Mucosa of stomach (tissue), 1 donor: ENCODE measurements at regions not wholly inside any gene's neighbourhood (a gene's known extent, or its start where the extent isn't known, plus 50 kb on each side); places are given as distances from the start of the nearest gene placed in this dataset.

Experiments
- H3K27me3 ChIP-seq: one replicate; pipeline ENCODE4 v1.7.0; 2013; ENCODE audit warnings: mild to moderate bottlenecking, low read length; ENCODE audit not compliant: control insufficient read depth, insufficient read depth
- H3K36me3 ChIP-seq: one replicate; pipeline ENCODE4 v1.7.0; 2013; ENCODE audit warnings: low read length; ENCODE audit not compliant: control insufficient read depth, insufficient read depth
- H3K4me1 ChIP-seq: one replicate; pipeline ENCODE4 v1.7.0; 2013; ENCODE audit warnings: mild to moderate bottlenecking, low read length; ENCODE audit not compliant: control insufficient read depth, insufficient read depth
- H3K4me3 ChIP-seq: one replicate; pipeline ENCODE4 v1.7.0; 2013; ENCODE audit warnings: low read length
- H3K9ac ChIP-seq: one replicate; pipeline ENCODE4 v1.7.0; 2013; ENCODE audit warnings: mild to moderate bottlenecking, low read length, moderate library complexity
- H3K9me3 ChIP-seq: one replicate; pipeline ENCODE4 v1.7.0; 2013; ENCODE audit warnings: mild to moderate bottlenecking, low read length, moderate library complexity; ENCODE audit not compliant: control insufficient read depth
- donor health status: Pancreatic carcinoma.

DNA sequence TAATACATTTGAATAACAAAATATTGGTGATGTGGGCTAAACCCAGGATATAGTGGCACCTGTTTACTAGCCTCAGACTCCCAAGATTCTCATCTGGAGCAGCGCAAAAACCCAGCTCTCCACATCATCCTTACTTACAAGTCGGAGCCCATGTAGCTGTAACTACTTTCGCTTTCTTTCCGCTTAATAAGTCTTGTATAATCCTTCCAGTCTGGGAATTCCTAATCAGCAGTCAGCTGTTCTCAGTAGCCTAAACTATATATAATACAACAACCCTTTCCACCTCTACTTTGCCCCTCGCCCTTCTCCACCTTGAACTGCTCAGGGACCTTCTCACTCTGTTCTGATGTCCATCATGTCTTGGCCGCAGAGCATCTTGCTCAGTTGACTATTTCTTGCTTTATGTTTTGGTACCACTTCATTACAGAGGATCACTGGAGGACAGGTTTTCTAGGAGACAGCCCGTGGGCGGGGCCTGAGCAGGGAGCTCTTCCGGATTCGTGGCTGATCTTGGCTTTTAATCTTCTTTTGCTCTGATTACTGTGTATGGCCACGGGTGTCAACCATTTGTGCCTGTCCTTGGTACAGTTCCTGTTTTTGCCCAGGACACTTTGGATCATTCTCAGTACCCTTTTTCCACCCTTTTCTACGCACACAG, 119.9 kb upstream of the SERTAD2 start:
- peaks cover 28% of the 10 kb centered on the region for H3K4me1 ChIP-seq
- no peaks in the 10 kb centered on the region for H3K36me3 ChIP-seq
- no peak overlapping the region for H3K9ac ChIP-seq
- no peaks in the 10 kb centered on the region for H3K27me3 ChIP-seq
- no peak overlapping the region for H3K4me3 ChIP-seq
- no peaks in the 10 kb centered on the region for H3K9me3 ChIP-seq

- H3K9ac ChIP-seq = no peak overlapping the region
- H3K36me3 ChIP-seq = no peaks in the 10 kb centered on the region
- peaks cover 15% of the 10 kb centered on the region for H3K4me1 ChIP-seq
- H3K4me3 ChIP-seq = no peak overlapping the region
- no peaks in the 10 kb centered on the region for H3K9me3 ChIP-seq
- H3K27me3 ChIP-seq = no peaks in the 10 kb centered on the region
These were observed 124.1 kb upstream of the SERTAD2 start for GRCh38 chr2:64777841-64778240.

- Histone ChIP-seq H3K27me3 (peaks cover 3% of the 10 kb centered on the region), H3K36me3 (no peaks in the 10 kb centered on the region), H3K4me3 (no peak overlapping the region), H3K9me3 (no peaks in the 10 kb centered on the region), H3K4me1 (peaks cover 8% of the 10 kb centered on the region), H3K9ac (no peak overlapping the region)
These were observed 125.5 kb upstream of the SERTAD2 start for GRCh38 chr2:64779117-64779690.

DNA sequence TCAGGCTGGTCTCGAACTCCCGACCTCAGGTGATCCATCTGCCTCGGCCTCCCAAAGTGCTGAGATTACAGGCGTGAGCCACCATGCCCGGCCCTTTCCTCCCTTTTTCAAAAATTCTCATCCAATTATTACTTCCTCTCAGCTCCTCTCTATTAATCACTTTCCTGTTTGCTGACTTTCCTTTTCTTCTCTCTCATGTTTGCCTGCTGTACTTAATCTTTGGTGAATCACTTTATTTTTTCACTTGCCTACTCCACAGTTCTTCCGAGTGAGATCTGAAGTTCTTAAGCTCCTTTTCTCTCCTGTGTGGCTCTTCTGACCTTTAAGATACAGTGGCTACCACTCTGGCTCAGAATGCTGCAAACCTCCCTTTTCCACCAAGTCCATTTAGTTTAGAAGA, 126.3 kb upstream of the SERTAD2 start:
- Histone ChIP-seq H3K4me3 (no peak overlapping the region), H3K9me3 (no peaks in the 10 kb centered on the region), H3K4me1 (peaks cover 16% of the 10 kb centered on the region), H3K27me3 (peaks cover 3% of the 10 kb centered on the region), H3K36me3 (no peaks in the 10 kb centered on the region), H3K9ac (no peak overlapping the region)

GRCh38 chr2:64781711-64782390, 128.1 kb upstream of the SERTAD2 start:
- Histone ChIP-seq H3K4me3 (no peak overlapping the region), H3K9ac (no peak overlapping the region), H3K4me1 (peaks cover 18% of the 10 kb centered on the region), H3K9me3 (no peaks in the 10 kb centered on the region), H3K27me3 (peaks cover 3% of the 10 kb centered on the region), H3K36me3 (no peaks in the 10 kb centered on the region)

DNA sequence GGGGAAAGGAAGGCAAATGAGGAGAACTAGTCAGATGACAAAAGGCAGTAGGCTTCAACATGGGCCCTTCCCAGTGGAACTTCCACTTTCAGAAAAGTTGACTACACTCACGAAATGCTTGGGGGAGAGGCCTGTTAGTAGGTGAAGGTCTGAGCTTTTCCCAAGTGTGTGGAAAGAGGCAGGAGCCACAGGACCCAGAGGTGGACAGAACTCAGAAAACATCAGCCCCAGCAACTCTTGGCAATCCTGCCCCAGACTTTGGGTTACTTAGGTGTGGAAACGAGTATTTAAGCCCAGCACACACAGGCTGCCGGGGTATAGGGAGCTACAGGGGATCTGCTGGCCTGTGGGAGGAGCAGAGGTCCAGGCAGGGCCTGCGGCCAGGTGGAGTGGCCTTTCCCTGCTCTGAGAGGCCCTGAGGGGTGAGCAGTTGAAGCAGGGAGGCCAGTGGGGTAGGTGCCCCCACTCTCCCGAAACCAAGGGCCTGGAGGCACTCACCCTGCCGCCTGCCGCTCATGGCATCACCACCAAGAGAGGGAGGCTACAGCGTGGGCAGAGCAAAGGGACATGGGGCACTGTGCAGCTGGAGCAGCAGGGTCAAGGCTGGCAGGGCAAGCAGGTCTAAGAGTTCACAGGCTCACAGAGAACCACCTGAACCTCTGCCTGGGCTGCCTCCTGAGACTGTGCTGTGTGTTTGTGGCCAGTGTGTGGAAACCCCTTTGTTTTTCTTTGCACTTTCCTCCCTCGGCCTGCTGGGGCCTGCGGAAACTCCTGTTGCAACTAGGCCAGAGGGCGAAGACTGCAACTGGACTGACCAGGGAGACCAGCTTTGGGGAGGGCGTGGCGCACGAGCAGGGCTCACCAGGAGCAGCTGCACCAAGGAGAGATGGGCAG, 130.7 kb upstream of the SERTAD2 start:
- Histone ChIP-seq H3K36me3 (no peaks in the 10 kb centered on the region), H3K27me3 (peaks cover 3% of the 10 kb centered on the region), H3K4me3 (no peak overlapping the region), H3K4me1 (peaks cover 11% of the 10 kb centered on the region), H3K9ac (no peak overlapping the region), H3K9me3 (no peaks in the 10 kb centered on the region)

- Histone ChIP-seq H3K9me3 (no peaks in the 10 kb centered on the region), H3K4me1 (peaks cover 19% of the 10 kb centered on the region), H3K27me3 (peaks cover 3% of the 10 kb centered on the region), H3K36me3 (no peaks in the 10 kb centered on the region), H3K9ac (no peak overlapping the region), H3K4me3 (no peak overlapping the region)
These were observed 131.5 kb upstream of the SERTAD2 start for GRCh38 chr2:64785245-64785644.

DNA sequence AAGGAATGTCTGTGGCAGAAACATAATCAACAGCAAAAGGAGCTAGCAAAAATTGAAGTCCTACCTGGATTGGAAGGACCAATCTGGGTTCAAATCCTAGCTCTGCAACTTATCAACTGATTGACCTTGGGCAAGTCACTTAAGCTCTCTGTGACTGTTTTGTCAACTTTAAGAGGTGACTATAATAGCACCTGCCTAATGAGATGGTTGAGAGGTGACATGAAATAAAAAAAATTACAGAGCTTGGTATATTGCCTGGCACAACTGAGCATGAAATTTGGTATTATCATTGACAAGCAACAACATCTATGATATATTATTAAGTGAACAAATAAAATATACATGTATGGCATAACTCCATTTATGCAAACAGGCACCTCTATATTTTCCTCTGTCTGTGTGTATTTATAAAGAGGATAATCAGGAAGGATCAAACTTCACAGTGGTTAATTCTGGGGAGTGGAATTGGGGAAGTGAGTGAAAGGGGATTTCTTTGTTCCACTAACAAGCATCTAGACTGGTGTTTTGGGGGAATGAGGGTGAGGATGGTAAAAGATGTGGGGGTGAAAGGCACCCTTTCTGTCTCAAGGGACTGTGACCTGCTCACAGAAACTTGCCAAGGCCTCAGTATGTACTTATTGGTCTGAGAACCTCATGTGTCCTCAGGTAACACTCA, 132.8 kb upstream of the SERTAD2 start:
- Histone ChIP-seq H3K36me3 (no peaks in the 10 kb centered on the region), H3K9me3 (no peaks in the 10 kb centered on the region), H3K27me3 (peaks cover 3% of the 10 kb centered on the region), H3K4me3 (no peak overlapping the region), H3K9ac (no peak overlapping the region), H3K4me1 (peaks cover 20% of the 10 kb centered on the region)

DNA sequence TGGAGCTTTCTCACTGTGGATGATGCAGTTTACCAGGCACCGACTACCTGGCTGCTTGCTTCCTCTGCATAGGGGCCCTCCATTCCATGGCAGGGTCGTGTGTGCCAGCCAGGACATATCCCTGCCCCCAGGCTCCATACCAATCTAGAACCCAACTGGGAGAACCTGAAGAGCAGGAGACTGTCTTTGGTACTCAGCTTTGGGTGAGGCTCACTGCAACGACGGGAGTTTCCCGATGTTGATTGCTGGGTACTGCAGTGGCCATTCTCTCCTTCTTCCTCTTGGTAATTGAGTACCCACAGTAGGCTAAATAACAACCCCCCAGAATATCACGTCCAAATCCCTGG, 133.3 kb upstream of the SERTAD2 start:
- H3K36me3 ChIP-seq = no peaks in the 10 kb centered on the region

GRCh38 chr2:64787698-64788097, 134.0 kb upstream of the SERTAD2 start:
- no peak overlapping the region for H3K9ac ChIP-seq
- peaks cover 3% of the 10 kb centered on the region for H3K27me3 ChIP-seq
- no peaks in the 10 kb centered on the region for H3K9me3 ChIP-seq
- H3K4me1 ChIP-seq = peaks cover 20% of the 10 kb centered on the region
- H3K4me3 ChIP-seq = no peak overlapping the region
- no peaks in the 10 kb centered on the region for H3K36me3 ChIP-seq

More for the DNA sequence above, 133.3 kb upstream of the SERTAD2 start:
- Histone ChIP-seq H3K9me3 (no peaks in the 10 kb centered on the region), H3K4me3 (no peak overlapping the region), H3K9ac (no peak overlapping the region), H3K4me1 (peaks cover 20% of the 10 kb centered on the region), H3K27me3 (peaks cover 3% of the 10 kb centered on the region)

GRCh38 chr2:64789466-64790320, 136.0 kb upstream of the SERTAD2 start:
- peaks cover 23% of the 10 kb centered on the region for H3K4me1 ChIP-seq

More at GRCh38 chr2:64789466-64790320, 136.0 kb upstream of the SERTAD2 start:
- no peak overlapping the region for H3K4me3 ChIP-seq
- H3K9me3 ChIP-seq = no peaks in the 10 kb centered on the region
- no peak overlapping the region for H3K9ac ChIP-seq
- H3K36me3 ChIP-seq = no peaks in the 10 kb centered on the region
- H3K27me3 ChIP-seq = no peaks in the 10 kb centered on the region
